GM21737 (cell line): ENCODE measurements at regions not wholly inside any gene's neighbourhood (a gene's known extent, or its start where the extent isn't known, plus 50 kb on each side); places are given as distances from the start of the nearest gene placed in this dataset.

ENCODE experiments used
- ATAC-seq: cut with Tn5 transposase; IDR thresholded peaks from one replicate; pipeline ENCODE4 v1.9.1; 2021; ENCODE audit warnings: mild to moderate bottlenecking, moderate library complexity; ENCODE audit not compliant: unreplicated experiment

DNA sequence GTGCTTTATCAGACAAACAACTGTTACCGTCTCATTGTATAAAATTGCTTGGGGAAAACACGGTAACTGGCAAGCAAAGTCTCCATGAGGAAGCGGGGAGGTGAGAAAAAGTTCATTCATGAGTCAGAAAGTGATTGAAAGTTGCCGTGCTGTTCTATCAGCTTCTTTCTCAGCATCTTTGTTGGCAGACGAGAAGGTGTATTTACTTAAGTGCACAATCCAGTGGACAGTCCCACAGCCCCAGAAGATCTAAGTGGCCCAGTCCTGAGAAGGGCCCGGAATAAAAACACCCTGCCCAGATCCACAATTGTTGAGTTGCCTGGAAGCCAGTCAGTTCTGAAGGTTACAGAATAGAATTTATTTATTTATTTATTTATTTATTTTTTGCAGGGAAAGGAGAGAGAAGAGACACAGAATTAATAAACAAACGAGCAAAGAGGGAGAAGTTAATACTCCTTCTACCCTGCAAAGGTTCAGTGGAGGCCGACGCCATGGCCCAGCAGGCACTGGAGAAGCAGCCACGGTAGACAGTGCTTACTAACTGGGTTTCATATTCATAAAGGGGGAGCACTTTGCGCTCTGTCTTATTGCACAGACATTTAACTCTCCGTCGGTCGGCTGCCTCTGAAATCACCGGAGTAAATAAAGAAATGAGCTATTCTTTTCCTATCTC is 676.0 kb upstream of the SALL3 start:
- ATAC-seq = no peak

DNA sequence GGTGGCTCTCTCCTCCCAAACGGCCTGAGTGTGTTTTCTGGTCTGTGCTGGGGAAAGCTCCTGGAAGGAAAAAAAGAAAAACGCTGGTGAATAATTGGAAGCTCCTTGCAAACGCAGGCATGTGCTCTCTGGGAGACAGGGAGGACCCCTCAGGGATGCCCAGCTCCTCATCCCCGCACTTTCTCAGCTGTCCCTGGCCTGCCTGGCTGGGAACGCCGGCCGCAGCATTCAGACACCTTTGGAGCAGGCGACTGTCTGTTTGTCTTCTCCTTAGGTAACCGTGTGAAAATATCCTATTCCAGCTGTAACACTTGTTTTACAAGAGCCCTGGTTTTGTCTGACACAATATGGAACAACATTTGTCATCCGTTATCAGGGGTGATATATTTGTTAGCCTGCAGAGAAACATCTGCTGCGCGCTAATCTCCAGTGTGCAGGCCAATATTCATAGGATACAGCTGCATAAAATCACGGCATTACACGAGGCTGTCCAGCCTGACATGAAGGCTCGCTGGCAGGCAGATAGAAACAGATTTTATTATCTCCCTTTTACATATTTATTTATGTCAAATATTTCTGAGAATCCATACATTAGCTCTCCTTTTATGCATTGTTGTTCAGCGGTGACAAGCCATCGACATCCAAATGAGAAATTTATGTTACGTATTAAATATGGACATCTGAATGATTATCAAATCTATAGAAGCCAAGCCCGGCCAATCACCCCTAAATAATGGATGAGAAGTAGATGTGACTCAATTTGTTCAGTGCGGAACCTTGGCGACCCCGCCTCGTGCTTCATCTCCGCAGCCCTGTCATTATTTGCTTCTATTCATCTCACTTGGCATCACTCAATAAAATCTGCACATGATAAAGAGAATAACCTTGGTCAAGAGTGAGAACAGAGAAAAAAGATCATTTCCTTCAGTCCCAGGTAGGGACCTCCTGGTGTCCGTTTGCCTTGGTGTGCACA is 675.1 kb upstream of the SALL3 start:
- no peak for ATAC-seq

DNA sequence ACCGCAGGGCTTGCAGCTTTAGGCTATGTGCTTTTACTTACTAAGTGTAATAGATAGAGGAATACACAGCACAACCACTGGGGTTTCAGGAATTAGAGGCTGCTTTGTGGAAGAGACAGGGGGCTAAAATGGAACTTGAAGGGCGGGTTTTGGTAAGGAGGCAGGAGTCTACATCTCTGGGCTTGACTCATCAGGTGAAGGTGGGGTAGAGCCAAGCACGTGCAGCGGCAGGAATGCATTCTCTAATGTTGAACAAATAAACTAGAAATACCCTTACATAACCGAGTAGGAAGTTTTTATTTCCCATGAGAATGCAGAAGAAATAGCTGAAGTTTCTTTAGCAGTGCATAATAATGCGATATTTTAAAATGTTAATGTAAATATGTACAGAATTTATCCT is 673.8 kb upstream of the SALL3 start:
- no peak for ATAC-seq

DNA sequence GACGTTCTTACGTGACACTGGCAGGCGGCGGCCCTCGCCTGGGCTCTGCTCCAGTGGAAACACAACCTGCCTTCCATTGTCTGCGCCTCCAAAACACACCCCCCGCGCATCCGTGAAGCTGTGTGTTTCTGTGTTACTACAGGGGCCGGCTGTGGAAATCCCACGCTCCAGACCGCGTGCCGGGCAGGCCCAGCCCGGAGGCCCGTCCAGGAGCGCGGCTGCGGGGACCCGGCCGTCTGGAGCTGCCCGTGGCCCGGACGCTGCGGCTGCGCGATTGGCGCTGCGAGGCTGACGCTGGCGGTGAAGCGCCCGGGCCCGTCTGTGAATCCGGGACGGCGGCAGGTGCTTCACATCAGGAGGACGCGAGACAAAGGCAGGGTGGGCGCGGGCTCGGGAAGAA is 670.3 kb upstream of the SALL3 start:
- ATAC-seq = no peak

DNA sequence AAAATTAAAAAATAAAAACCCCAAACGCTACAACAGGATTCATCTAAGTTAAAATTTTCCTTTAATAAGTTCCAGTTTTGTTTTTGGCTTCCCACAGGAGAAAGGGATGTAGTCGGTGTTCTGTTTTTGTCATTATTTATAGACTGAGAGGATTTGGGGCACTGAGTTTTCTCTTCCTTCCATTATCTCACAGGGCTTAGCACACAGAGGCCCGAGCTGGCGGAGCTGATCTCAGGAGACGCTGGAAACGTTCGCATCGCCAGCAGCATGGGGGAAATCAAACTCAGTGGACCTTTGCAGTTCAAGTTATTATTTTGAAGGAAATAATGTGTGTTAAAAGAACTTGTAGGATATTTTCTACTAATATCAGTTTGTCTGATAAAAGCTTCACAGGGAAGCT is 669.7 kb upstream of the SALL3 start:
- ATAC-seq = no peak

DNA sequence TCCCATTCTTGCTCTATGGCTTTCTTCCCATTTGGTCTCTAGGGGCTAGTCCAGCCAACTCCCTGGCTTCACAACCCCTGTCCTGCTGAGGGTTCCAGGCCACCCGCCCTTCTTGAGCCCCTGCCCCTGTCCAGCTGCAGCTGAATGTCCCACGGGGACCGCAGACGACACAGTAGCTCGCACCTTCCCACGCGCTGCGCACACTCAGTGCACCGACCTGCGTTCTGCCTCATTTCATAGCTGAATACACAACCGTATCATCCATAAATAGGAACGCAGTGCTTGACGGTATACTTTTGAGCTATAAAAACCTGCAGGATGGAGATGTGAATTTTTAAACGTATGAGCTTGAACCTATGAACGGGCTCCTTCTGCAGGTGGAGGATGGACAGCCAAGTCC is 660.4 kb upstream of the SALL3 start:
- no peak for ATAC-seq

DNA sequence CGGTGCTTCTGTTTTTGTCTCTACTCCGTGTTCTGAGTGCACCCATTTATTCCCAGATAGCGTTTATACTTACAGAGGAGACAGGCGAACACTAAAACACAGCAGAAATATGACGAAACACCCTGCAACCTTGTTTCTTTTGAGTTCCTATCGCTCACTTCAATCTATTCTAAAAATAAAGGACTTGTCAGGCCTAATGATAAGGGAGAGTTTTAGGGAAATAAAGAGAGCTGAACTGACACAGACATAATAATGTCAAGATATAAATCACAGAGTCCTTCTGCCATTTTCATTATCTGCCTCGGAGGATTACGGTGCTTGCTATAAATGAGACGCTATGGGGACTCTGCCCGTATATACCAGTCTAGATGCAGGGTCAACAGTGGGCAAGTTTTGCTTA is 659.7 kb upstream of the SALL3 start:
- no peak for ATAC-seq

DNA sequence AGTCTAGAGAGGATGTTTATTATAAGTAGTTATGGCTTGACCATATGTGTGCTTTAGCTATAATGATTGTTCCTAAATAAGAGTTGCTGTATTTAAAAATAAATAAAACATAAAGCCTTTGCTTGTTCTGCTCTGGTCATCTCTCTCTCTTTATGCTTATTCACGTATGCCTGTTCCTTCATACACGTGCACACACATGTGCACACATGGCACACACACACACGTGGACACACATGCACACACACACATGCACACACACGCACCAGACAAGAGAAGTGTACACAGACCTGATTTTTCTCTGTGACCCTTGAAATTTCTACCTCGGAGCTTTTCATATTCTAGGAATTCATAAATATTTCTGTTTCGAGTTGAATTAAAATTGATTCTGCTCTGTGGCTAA is 658.2 kb upstream of the SALL3 start:
- no peak for ATAC-seq

DNA sequence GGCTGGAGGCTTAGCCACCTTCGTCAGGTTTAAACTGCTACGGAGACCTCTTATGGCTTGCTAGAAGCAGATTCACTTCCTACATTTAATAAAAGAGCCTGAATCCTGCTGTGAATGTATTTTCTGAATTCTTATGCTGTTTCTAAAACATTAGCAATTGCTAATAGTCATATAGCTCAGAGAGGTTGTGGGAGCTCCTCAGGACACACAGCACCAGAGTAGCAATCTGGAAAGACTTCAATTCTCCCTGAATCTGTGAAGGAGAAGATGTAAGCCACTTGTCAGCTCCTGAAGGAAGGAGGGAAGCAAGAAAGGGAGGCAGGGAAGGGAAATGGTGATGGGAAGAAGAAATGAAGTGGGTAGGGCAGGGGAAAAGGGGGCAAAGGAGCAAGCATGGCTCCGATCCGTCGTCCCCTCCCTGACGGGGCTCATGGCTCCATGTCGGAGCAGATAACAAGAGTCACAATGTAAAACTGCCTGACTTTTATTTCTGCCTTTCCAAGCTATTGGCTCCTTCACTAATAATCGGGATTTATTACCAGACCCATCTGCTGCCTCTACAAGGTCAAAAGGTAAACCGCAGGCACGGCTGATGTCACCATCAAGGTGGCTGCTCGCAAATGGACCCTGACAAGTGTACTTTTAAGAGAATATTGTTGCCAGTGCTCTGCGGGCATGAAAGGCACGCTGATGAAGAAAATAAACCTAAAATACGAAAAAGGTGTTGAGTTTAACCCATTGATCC is 656.0 kb upstream of the SALL3 start:
- ATAC-seq = no peak

DNA sequence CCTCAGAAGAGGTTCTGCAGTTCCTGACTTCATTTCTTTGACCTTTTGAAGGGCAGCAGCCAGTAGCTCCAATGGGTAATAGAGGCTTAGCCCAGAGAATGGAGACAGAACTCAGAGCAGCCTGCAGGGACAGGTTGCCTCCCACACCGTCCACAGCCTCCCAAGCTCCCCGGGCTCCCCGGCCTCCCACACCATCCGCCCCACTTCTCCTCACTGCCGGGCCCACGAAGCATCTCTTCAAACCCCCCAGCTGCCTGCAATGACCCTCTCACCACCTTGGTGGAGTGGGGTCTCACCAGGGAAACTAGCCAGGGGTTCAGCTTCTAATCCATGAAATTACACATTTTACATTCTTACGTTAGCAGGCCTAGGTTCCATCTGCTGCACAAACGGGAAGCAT is 652.0 kb upstream of the SALL3 start:
- ATAC-seq = no peak

DNA sequence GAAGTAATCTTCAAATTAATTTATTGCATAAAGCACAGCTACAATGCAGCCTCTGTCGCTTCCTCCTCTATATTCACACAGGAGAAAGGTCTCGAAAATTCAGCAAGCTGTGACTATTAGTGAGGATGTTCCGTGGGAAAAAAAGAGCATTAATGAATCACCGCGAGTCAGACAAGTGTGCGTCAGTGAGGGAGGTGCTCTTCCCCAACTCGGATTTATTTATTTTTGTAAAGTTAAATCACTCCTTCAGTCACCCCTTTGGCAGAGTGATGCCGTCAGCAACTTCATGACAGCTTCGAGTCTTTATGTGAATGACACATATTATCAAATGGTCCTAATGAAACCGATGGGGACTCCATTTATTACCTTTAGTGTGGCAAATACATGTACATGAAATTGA is 648.9 kb upstream of the SALL3 start:
- no peak for ATAC-seq

DNA sequence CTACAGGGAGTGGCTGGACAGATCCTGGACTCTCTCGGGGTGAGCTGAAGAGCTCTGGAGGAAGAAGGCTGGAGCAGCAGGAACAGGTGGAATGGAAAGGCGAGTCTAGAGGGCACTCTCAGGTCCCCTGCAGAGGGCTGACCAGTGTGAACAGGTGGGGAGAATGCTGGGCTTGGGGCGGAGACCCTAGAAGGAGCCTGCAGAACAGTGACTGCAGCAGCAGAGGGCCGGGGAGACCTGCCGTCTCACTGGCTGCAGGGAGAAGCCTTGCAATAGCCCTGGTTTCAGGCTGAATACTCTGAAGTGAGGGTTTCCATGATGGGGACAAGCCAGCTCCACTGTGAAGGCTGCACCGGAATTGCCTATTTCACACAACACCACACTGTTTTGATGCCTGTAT is 626.7 kb upstream of the SALL3 start:
- no peak for ATAC-seq

DNA sequence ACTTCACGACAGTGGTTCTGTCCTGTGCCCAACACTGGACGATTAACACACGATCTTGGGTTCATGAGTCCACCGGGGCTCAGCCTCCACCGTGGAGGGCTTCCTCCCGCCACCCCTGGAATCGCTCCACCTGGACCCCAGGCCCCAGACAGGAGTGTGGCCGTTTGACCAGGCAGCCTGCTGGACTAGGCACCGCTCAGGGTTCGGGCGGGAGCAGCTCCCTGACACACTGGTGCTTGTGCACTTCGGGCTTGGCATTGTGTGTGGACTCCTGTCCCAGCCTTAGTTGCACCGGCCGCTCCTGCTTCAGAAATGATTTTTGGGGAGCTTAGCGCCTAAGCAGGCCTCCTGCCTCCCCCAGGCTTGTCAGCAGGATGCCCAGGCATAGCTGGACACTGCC is 617.4 kb upstream of the SALL3 start:
- no peak for ATAC-seq

DNA sequence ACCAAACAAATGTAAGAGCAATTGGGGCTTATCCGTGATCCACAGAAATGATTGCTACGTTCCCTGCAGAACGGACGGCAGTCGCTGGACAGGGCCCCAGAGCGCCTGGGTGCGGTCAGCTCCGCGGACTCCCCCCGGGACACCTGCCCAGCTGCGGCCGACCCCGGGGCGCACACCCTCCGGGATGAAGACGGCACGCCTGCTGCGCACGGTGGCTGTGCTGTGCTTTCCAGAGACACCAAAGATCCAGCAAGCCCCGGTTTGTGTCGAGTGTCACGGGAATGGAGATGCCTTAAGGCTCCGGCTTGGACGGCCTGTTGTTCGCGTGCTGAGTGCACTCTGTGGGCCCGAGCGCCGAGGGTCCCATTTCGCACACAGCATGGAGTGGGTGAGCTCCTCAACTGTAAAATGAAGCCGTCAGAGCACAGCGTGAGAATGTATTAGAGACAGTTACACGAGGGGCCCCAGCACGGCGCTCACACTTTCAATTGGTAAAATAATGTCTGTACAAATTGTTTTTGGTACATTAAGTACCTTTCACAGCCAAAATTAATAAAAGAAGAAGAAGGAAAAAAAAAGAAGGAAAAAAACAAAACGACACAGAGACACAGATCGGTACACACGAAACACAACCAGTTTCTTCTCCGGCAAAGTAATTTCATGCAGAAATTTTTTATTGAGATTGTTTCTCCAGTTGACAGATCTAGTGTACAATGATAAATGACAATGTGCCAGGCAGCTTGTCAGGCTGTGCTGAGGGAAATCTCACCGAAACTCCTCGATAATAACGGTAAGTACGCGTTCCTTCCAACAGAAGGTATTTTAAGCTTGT is 615.8 kb upstream of the SALL3 start:
- no peak for ATAC-seq

DNA sequence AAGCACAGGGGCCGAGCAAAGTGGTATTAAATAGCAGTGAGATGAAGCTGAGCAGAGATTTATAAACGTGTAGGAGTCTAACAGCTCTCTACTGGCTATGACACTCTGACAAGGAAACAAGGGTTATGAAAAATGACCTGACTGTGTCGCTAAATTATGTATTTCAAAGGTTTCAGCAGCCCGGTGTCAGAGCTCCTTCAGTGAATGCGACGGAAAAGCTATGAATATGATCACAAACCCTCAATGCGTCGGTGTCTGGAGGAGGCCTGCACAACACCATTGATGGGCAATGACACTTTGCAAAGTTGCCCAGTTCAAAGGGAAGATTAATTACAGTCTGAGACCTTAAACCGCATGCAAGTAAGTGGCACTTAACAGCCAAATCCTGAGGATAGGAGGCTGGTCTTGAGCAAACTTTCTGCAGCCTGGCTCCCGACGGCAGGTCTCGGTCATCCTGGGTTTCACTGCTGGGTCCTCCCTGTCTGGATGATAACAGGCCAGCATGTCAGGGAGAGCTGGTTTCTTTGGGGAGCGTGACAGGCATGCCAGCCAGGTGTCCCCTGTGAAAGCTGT is 615.1 kb upstream of the SALL3 start:
- no peak for ATAC-seq

DNA sequence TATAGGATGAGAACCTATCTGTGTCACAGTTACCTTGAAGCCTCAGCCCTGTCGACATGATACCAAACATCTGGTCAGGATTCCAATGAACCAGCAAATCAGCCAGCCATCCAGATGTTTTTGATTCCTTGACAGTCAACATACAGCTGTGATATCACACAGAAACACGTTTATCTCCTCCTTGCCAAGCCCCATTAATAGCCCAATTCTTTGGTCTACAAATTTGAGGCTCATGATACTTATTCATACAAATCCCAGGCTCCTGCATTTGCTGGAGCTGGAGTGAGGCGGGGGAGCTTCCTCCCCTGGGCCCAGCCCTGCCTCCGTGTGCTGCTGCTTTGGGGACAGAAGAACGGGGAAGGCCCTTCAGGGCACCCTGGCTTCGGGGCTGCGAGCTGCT is 611.6 kb upstream of the SALL3 start:
- no peak for ATAC-seq

DNA sequence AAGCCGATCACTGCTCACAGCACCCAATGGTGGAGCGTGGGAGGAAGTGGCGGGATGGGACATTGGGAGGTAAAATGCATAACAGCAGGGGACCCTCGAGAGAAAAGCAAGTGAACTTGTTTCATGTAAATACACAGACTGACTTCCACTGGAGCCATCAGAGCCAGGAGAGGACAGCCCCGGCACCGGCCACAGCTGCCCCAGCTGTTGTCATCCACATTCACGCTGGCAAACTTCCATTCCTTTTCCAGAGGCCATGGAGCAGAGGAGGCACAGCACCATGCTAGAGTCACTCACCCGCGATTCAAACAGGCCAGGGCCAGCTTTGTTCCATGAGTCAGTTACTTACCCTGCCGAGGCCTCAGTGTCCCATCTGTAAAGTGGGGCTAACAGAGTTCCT is 610.9 kb upstream of the SALL3 start:
- no peak for ATAC-seq

DNA sequence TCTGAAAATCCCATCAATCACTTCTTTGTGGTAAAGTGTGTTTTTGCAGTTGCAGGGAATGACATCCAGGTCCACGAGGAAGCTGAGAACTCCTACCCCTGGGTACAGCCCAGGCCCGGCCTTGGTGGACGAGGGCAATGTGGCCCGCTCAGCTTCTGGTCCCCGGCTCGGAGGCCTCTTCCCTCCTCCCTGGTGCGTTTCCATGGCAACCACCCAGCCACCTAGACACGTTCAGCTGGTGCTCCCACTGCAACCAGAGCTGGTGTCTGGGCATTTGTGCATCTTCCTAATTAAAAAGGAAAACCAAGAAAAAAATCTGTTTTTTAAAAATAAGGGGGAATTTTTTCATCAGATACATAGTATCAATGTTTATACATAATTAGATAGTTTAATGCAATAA is 603.6 kb upstream of the SALL3 start:
- ATAC-seq = no peak

DNA sequence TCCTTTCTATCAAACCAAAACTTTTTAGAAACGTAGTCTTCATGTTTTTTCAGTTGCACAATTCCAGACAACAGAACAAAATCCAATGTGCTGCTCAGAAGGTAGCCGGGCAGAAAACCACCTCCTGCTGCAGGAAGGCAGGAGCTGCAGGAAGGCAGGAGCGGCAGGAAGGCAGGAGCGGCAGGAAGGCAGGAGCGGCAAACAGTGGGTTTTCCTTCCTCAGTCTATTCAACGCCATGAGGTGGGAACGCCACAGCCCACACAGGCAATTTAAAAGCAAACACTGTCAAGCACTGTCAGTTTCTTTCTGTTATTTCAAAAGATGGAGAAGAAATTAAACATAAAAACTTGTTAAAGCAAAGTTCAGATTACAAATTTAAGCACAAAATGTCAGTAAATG is 601.2 kb upstream of the SALL3 start:
- no peak for ATAC-seq

DNA sequence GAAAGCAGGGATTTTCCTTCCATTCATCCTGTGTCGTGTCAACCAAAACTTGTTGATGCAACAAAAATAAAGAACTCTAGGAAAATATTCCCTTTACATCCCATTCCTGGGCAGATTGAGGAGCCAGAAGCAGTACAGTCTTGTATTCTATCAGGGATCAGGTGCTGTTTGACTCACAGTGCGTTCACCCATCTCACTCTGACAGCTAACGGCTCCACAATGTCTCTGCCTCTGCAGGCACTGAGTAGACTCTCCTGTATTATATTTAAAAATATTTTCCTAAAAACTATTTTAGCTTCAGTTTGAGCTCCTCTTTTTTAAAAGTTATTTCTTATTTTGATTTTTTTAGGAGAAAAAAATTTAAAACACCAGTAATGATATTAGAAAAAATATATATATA is 600.6 kb upstream of the SALL3 start:
- ATAC-seq = no peak
